Gastroesophageal sphincter (tissue), 3 donors: ENCODE measurements at regions not wholly inside any gene's neighbourhood (a gene's known extent, or its start where the extent isn't known, plus 50 kb on each side); places are given as distances from the start of the nearest gene placed in this dataset.

Experiments
- CTCF ChIP-seq, 4 experiments: fragments of 200-600 bp in 2 of 4; fragments of 450-650 bp in 2 of 4; sonication (generic) in 1 of 4; IDR thresholded peaks; one replicate each; pipeline ENCODE4 v1.5.1; 2017 to 2019; ENCODE audit warnings: antibody characterized with exemption in 4 of 4, mild to moderate bottlenecking in 2 of 4, moderate library complexity in 2 of 4
- POLR2A ChIP-seq, 2 donors: fragments of 450-650 bp; IDR thresholded peaks; one replicate each; pipeline ENCODE4 v1.6.1; 2017; ENCODE audit warnings: antibody characterized with exemption in 2 of 2, mild to moderate bottlenecking in 2 of 2, moderate library complexity in 1 of 2

- no peak for TF ChIP-seq CTCF (IDR thresholded peaks at IDR 0.05)
- TF ChIP-seq POLR2A (IDR thresholded peaks at IDR 0.05), result no peak
Observed at GRCh38 chr2:180571559-180571958, 408.8 kb upstream of the UBE2E3 start.
